ENCODE measurements at regions not wholly inside any gene's neighbourhood (a gene's known extent, or its start where the extent isn't known, plus 50 kb on each side); places are given as distances from the start of the nearest gene placed in this dataset.

GRCh38 chr10:10333622-10334021 is 684.0 kb upstream of the CELF2 start:
- TF ChIP-seq CTCF (conservative IDR thresholded peaks at IDR 0.05), result no peak
- TF ChIP-seq EZH2 (IDR thresholded peaks at IDR 0.05; ENCODE audit: low read depth), result no peak
